ENCODE measurements at regions not wholly inside any gene's neighbourhood (a gene's known extent, or its start where the extent isn't known, plus 50 kb on each side); places are given as distances from the start of the nearest gene placed in this dataset.

DNA sequence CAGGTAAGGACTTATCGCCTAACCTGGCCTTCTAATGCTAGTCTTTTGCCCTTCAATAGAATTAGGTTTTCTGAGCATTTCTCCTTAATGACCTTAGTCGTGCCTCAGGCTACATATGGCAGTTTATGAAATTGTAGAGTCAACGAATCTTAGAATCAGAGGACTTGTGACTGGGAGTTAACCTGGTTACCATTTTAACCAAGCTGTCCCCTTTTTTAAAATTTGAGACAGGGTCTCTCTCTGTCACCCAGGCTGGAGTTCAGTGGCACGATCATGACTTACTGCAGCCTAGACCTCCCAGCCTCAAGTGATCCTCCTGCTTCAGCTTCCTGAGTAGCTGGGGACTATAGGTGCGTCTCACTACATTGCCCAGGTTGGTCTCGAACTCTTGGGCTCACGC, 53.5 kb upstream of the DMRTB1 start:
- no peak for TF ChIP-seq NRF1 (IDR thresholded peaks at IDR 0.05; ENCODE audit: low read depth, low read length)
- no peak for TF ChIP-seq SIN3A (IDR thresholded peaks at IDR 0.05; ENCODE audit: borderline replicate concordance, low read depth, low read length)
- TF ChIP-seq YY1 (IDR thresholded peaks at IDR 0.05; ENCODE audit: low read depth), result no peak
- no peak for TF ChIP-seq GABPA (IDR thresholded peaks at IDR 0.05; ENCODE audit: low read depth)
- no peak for TF ChIP-seq ELF1 (IDR thresholded peaks at IDR 0.05)
- no peak for TF ChIP-seq FOSL2 (IDR thresholded peaks at IDR 0.05; ENCODE audit: borderline replicate concordance, low read depth)
- TF ChIP-seq GATA2 (CRISPR knock-in tag; IDR thresholded peaks at IDR 0.05), result no peak
- no peak for TF ChIP-seq RXRA (IDR thresholded peaks at IDR 0.05; ENCODE audit: borderline replicate concordance, low read depth)
- no peak for TF ChIP-seq JUND (IDR thresholded peaks at IDR 0.05)
- no peak overlapping the region for H3K4me3 ChIP-seq (ENCODE audit: low read depth in 2 of 2, low read length in 1 of 2)
- ChIA-PET POLR2A (no interaction called here), CTCF (interaction anchor here (5.9 to 6.2 kb wide), 2 partner anchors 12 to 127 kb away, joined by 34 to 49 read pairs; no protein-coding TSS in a partner anchor)
- H3K36me3 ChIP-seq (replicated peaks in 1 of 2; ENCODE audit: control insufficient read depth in 1 of 2, insufficient read depth in 2 of 2, low read length in 1 of 2), result no peaks in the 10 kb centered on the region
- no peak overlapping the region for H3K9ac ChIP-seq
- no peak overlapping the region for H3K27ac ChIP-seq (ENCODE audit: low read depth in 2 of 2, low read length in 1 of 2)
- H3K79me2 ChIP-seq (ENCODE audit: insufficient read depth), result no peaks in the 10 kb centered on the region
- H3K4me1 ChIP-seq (ENCODE audit: control insufficient read depth in 1 of 2, insufficient read depth in 2 of 2, low read depth in 1 of 2, low read length in 1 of 2), result peaks cover 13 to 14% of the 10 kb centered on the region in 2 experiments; a peak in 3 of 4 replicates
- no peak overlapping the region for H3K4me2 ChIP-seq
- no peaks in the 10 kb centered on the region for H3K9me2 ChIP-seq
- H3F3A ChIP-seq (replicated peaks; ENCODE audit: insufficient read depth), result peaks cover 8% of the 10 kb centered on the region
- H3K9me3 ChIP-seq, result no peaks in the 10 kb centered on the region
- H3K27me3 ChIP-seq (ENCODE audit: insufficient read depth), result no peaks in the 10 kb centered on the region; the same call in 1 of the 2 replicates
- H4K20me1 ChIP-seq (ENCODE audit: insufficient read depth), result no peaks in the 10 kb centered on the region
- no peak overlapping the region for H2AFZ ChIP-seq (ENCODE audit: low read depth)
- DNase-seq, result no peak
- WGBS (ENCODE audit: low lambda C conversion rate), result 68% methylated on average over 7 of the region's 7 CpGs

- Histone ChIP-seq H3K79me2 (ENCODE audit: insufficient read depth) (no peaks in the 10 kb centered on the region), H4K20me1 (ENCODE audit: insufficient read depth) (no peaks in the 10 kb centered on the region), H3K9ac (no peak overlapping the region), H3F3A (replicated peaks; ENCODE audit: insufficient read depth) (peaks cover 10% of the 10 kb centered on the region), H3K27ac (ENCODE audit: low read depth in 2 of 2, low read length in 1 of 2) (no peak overlapping the region), H3K9me3 (no peaks in the 10 kb centered on the region), H3K4me3 (ENCODE audit: low read depth in 2 of 2, low read length in 1 of 2) (no peak overlapping the region), H3K27me3 (ENCODE audit: insufficient read depth) (no peaks in the 10 kb centered on the region; the same call in 1 of the 2 replicates), H3K9me2 (no peaks in the 10 kb centered on the region), H3K36me3 (replicated peaks in 1 of 2; ENCODE audit: control insufficient read depth in 1 of 2, insufficient read depth in 2 of 2, low read length in 1 of 2) (no peaks in the 10 kb centered on the region), H2AFZ (ENCODE audit: low read depth) (no peak overlapping the region), H3K4me1 (ENCODE audit: control insufficient read depth in 1 of 2, insufficient read depth in 2 of 2, low read depth in 1 of 2, low read length in 1 of 2) (peaks cover 17% of the 10 kb centered on the region in 2 experiments; a peak in 3 of 4 replicates), H3K4me2 (no peak overlapping the region)
- 46% methylated on average over 4 of the region's 4 CpGs for WGBS (ENCODE audit: low lambda C conversion rate)
- DNase-seq, result no peak
- CTCF ChIA-PET, result interaction anchor here (5.9 to 6.2 kb wide), 2 partner anchors 13 to 128 kb away, joined by 34 to 49 read pairs; no protein-coding TSS in a partner anchor
- POLR2A ChIA-PET, result no interaction called here
- TF ChIP-seq, protein P1, sequence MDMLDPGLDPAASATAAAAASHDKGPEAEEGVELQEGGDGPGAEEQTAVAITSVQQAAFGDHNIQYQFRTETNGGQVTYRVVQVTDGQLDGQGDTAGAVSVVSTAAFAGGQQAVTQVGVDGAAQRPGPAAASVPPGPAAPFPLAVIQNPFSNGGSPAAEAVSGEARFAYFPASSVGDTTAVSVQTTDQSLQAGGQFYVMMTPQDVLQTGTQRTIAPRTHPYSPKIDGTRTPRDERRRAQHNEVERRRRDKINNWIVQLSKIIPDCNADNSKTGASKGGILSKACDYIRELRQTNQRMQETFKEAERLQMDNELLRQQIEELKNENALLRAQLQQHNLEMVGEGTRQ (IDR thresholded peaks at IDR 0.05; ENCODE audit: borderline replicate concordance, low read depth, low read length), result no peak
- TF ChIP-seq POLR2AphosphoS5 (IDR thresholded peaks at IDR 0.05; ENCODE audit: low read depth, low read length), result no peak
- TF ChIP-seq RXRA (IDR thresholded peaks at IDR 0.05; ENCODE audit: borderline replicate concordance, low read depth), result no peak
- no peak for TF ChIP-seq YY1 (IDR thresholded peaks at IDR 0.05; ENCODE audit: low read depth)
- TF ChIP-seq ELF1 (IDR thresholded peaks at IDR 0.05), result no peak
- TF ChIP-seq RCOR1 (IDR thresholded peaks at IDR 0.05; ENCODE audit: low read length), result no peak
- TF ChIP-seq, protein P2, sequence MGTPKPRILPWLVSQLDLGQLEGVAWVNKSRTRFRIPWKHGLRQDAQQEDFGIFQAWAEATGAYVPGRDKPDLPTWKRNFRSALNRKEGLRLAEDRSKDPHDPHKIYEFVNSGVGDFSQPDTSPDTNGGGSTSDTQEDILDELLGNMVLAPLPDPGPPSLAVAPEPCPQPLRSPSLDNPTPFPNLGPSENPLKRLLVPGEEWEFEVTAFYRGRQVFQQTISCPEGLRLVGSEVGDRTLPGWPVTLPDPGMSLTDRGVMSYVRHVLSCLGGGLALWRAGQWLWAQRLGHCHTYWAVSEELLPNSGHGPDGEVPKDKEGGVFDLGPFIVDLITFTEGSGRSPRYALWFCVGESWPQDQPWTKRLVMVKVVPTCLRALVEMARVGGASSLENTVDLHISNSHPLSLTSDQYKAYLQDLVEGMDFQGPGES (IDR thresholded peaks at IDR 0.05; ENCODE audit: low read depth, low read length), result no peak
- TF ChIP-seq TEAD4 (IDR thresholded peaks at IDR 0.05; ENCODE audit: borderline replicate concordance, insufficient read depth), result no peak
- TF ChIP-seq ZBTB33 (IDR thresholded peaks at IDR 0.05; ENCODE audit: borderline replicate concordance, low read depth), result no peak
- TF ChIP-seq MEF2A (IDR thresholded peaks at IDR 0.05; ENCODE audit: borderline replicate concordance, low read depth), result no peak
- no peak for TF ChIP-seq MXI1 (IDR thresholded peaks at IDR 0.05; ENCODE audit: low read depth, low read length)
- TF ChIP-seq NRF1 (IDR thresholded peaks at IDR 0.05; ENCODE audit: low read depth, low read length), result no peak
- no peak for TF ChIP-seq EZH2phosphoT487 (IDR thresholded peaks at IDR 0.05; ENCODE audit: borderline replicate concordance, low read depth)
- TF ChIP-seq JUND (IDR thresholded peaks at IDR 0.05), result no peak
- no peak for TF ChIP-seq MAX (IDR thresholded peaks at IDR 0.05; ENCODE audit: low read depth)
- no peak for TF ChIP-seq GABPA (IDR thresholded peaks at IDR 0.05; ENCODE audit: low read depth)
- TF ChIP-seq CTCF (IDR thresholded peaks at IDR 0.05), result no peak
- no peak for TF ChIP-seq NFIC (IDR thresholded peaks at IDR 0.05; ENCODE audit: borderline replicate concordance)
These were observed 52.5 kb upstream of the DMRTB1 start for GRCh38 chr1:53406551-53407235.

Measured in SK-N-SH (cell line).